PC-3 (cell line): ENCODE measurements at regions not wholly inside any gene's neighbourhood (a gene's known extent, or its start where the extent isn't known, plus 50 kb on each side); places are given as distances from the start of the nearest gene placed in this dataset.

Experiments
- ATAC-seq: fragments of 200-7000 bp; cut with Tn5 transposase; 2 replicates; pipeline ENCODE4 v1.9.1; 2020; ENCODE audit warnings: mild to moderate bottlenecking, moderate library complexity
- BruUV-seq: library from RNA; stranded (reverse); fragments of 400-500 nt; replicated peaks from 2 replicates; lab custom pipeline; 2021; lab: Mats Ljungman, UMichigan
- CTCF ChIA-PET: fragments of 300-600 bp; sonication (Branson Sonifier 250); formaldehyde crosslinking; loops from one replicate; lab custom pipeline; 2022; ENCODE audit warnings: antibody characterized with exemption; lab: Charles Lee
- POLR2A ChIA-PET: fragments of 300-600 bp; sonication (Branson Sonifier 250); formaldehyde crosslinking; loops from one replicate; lab custom pipeline; 2022; ENCODE audit warnings: antibody characterized with exemption; ENCODE audit not compliant: unreplicated experiment; lab: Charles Lee
- DNase-seq: peaks from one replicate; pipeline ENCODE4 v3.0.0-alpha.2; 2015
- H2AFZ ChIP-seq: fragments of 300-600 bp; sonication (generic); 2 replicates; pipeline ENCODE4 v1.6.0; 2016; ENCODE audit warnings: antibody characterized with exemption, low read length
- H3F3A ChIP-seq: fragments of 300-600 bp; sonication (generic); one replicate; pipeline ENCODE4 v1.6.0; 2017; ENCODE audit warnings: antibody characterized with exemption, low read length, control low read depth, mild to moderate bottlenecking; ENCODE audit not compliant: unreplicated experiment
- H3K27ac ChIP-seq: fragments of 300-600 bp; sonication (generic); 2 replicates; pipeline ENCODE4 v1.5.1; 2016; ENCODE audit warnings: mild to moderate bottlenecking, low read length
- H3K27me3 ChIP-seq: fragments of 300-600 bp; sonication (generic); 2 replicates; pipeline ENCODE4 v1.6.1; 2016; ENCODE audit warnings: low read length, mixed read lengths
- H3K36me3 ChIP-seq: fragments of 300-600 bp; sonication (generic); 2 replicates; pipeline ENCODE4 v1.6.1; 2016; ENCODE audit warnings: low read depth, mixed run types, low read length, mixed read lengths
- H3K4me1 ChIP-seq: fragments of 300-600 bp; sonication (generic); 2 replicates; pipeline ENCODE4 v1.5.1; 2016; ENCODE audit warnings: low read length; ENCODE audit not compliant: insufficient read depth
- H3K4me2 ChIP-seq: fragments of 300-600 bp; sonication (generic); 2 replicates; pipeline ENCODE4 v1.6.0; 2016; ENCODE audit warnings: low read length
- H3K4me3 ChIP-seq: fragments of 300-600 bp; sonication (generic); 2 replicates; pipeline ENCODE4 v1.5.1; 2016; ENCODE audit warnings: mild to moderate bottlenecking, low read length, mixed read lengths
- H3K79me2 ChIP-seq: fragments of 300-600 bp; sonication (generic); 2 replicates; pipeline ENCODE4 v1.6.1; 2017; ENCODE audit warnings: low read length, mixed read lengths
- H3K9ac ChIP-seq: fragments of 300-600 bp; sonication (generic); 2 replicates; pipeline ENCODE4 v1.6.0; 2016; ENCODE audit warnings: mild to moderate bottlenecking, low read length
- H3K9me2 ChIP-seq: fragments of 300-600 bp; sonication (generic); replicated peaks from 2 replicates; pipeline ENCODE4 v1.6.1; 2016; ENCODE audit warnings: mixed run types, low read length, mixed read lengths
- H3K9me3 ChIP-seq: fragments of 300-600 bp; sonication (generic); 2 replicates; pipeline ENCODE4 v1.6.1; 2016; ENCODE audit warnings: low read length, mixed read lengths
- H4K20me1 ChIP-seq: fragments of 300-600 bp; sonication (generic); 2 replicates; pipeline ENCODE4 v1.6.1; 2016; ENCODE audit warnings: low read length, mixed read lengths
- CTCF ChIP-seq: fragments of 300-600 bp; sonication (generic); conservative IDR thresholded peaks from 2 replicates; pipeline ENCODE4 v1.5.1; 2017; ENCODE audit warnings: antibody characterized with exemption, low read depth, mild to moderate bottlenecking, low read length
- EZH2 ChIP-seq: fragments of 300-600 bp; sonication (generic); IDR thresholded peaks from one replicate; pipeline ENCODE4 v1.6.1; 2017; ENCODE audit warnings: antibody characterized with exemption, mild to moderate bottlenecking, low read length; ENCODE audit not compliant: unreplicated experiment
- EZH2phosphoT487 ChIP-seq: fragments of 300-600 bp; sonication (generic); IDR thresholded peaks from 2 replicates; pipeline ENCODE4 v1.6.1; 2018; ENCODE audit warnings: mild to moderate bottlenecking, antibody characterized with exemption, low read length, borderline replicate concordance
- intact Hi-C: fragments of 100-400 bp; cut with micrococcal nuclease; formaldehyde crosslinking; loops from 2 replicates; pipeline ENCODE4 v1.9.0; 2023

- Histone ChIP-seq H2AFZ (no peak overlapping the region), H3K4me1 (no peaks in the 10 kb centered on the region), H4K20me1 (no peaks in the 10 kb centered on the region), H3K27ac (no peak overlapping the region), H3F3A (no peaks in the 10 kb centered on the region), H3K36me3 (no peaks in the 10 kb centered on the region), H3K27me3 (peaks cover 7% of the 10 kb centered on the region), H3K4me2 (no peak overlapping the region), H3K9me2 (no peaks in the 10 kb centered on the region), H3K9me3 (no peaks in the 10 kb centered on the region), H3K4me3 (no peak overlapping the region), H3K79me2 (no peaks in the 10 kb centered on the region), H3K9ac (no peak overlapping the region)
- CTCF ChIA-PET: no interaction called here
- POLR2A ChIA-PET: no interaction called here
- intact Hi-C loops: no loop called here
- TF ChIP-seq EZH2phosphoT487: no peak
- TF ChIP-seq CTCF: no peak
- TF ChIP-seq EZH2: no peak
- DNase-seq: no peak
- no peak for ATAC-seq
- no TSS peak for BruUV-seq
Measured at GRCh38 chr15:96992817-96993216, 662.3 kb downstream of the NR2F2 start.

GRCh38 chr15:96997538-96997937, 667.0 kb downstream of the NR2F2 start:
- no peaks in the 10 kb centered on the region for H3F3A ChIP-seq
- no peak for ATAC-seq
- no peaks in the 10 kb centered on the region for H3K9me2 ChIP-seq
- H4K20me1 ChIP-seq: no peaks in the 10 kb centered on the region
- H3K9ac ChIP-seq: no peak overlapping the region
- H3K27me3 ChIP-seq: peaks cover 11% of the 10 kb centered on the region
- DNase-seq: no peak
- no peak overlapping the region for H3K4me2 ChIP-seq
- no peaks in the 10 kb centered on the region for H3K9me3 ChIP-seq
- no peaks in the 10 kb centered on the region for H3K36me3 ChIP-seq
- H3K27ac ChIP-seq: no peak overlapping the region
- ChIA-PET CTCF (no interaction called here), POLR2A (no interaction called here)
- BruUV-seq: no TSS peak
- no peak overlapping the region for H2AFZ ChIP-seq
- H3K79me2 ChIP-seq: no peaks in the 10 kb centered on the region
- no peaks in the 10 kb centered on the region for H3K4me1 ChIP-seq
- no peak overlapping the region for H3K4me3 ChIP-seq
- no peak for TF ChIP-seq EZH2phosphoT487
- TF ChIP-seq CTCF: no peak
- no peak for TF ChIP-seq EZH2
- intact Hi-C loops: no loop called here

GRCh38 chr15:97009031-97009431, 678.5 kb downstream of the NR2F2 start:
- H3K9me3 ChIP-seq: no peaks in the 10 kb centered on the region
- no peak for ATAC-seq
- POLR2A ChIA-PET: no interaction called here
- no peaks in the 10 kb centered on the region for H3K4me1 ChIP-seq
- H2AFZ ChIP-seq: no peak overlapping the region
- no peaks in the 10 kb centered on the region for H3K79me2 ChIP-seq
- no peak overlapping the region for H3K4me3 ChIP-seq
- no TSS peak for BruUV-seq
- intact Hi-C loops: no loop called here
- no peaks in the 10 kb centered on the region for H3K9me2 ChIP-seq
- no peak overlapping the region for H3K4me2 ChIP-seq
- no peaks in the 10 kb centered on the region for H3K36me3 ChIP-seq
- H4K20me1 ChIP-seq: no peaks in the 10 kb centered on the region
- H3K27me3 ChIP-seq: no peaks in the 10 kb centered on the region; the same call in 1 of the 2 replicates
- no peak overlapping the region for H3K9ac ChIP-seq
- no peak overlapping the region for H3K27ac ChIP-seq
- H3F3A ChIP-seq: no peaks in the 10 kb centered on the region
- no peak for TF ChIP-seq EZH2
- no peak for TF ChIP-seq CTCF
- TF ChIP-seq EZH2phosphoT487: no peak
- no peak for DNase-seq
- CTCF ChIA-PET: no interaction called here
